ENCODE measurements at regions not wholly inside any gene's neighbourhood (a gene's known extent, or its start where the extent isn't known, plus 50 kb on each side); places are given as distances from the start of the nearest gene placed in this dataset.
A peak's percentile ranks its signal among the peaks of the same experiment; 100 is the strongest.
"Not testable (repeated sequence)": the region's sequence is repeated elsewhere in the genome, so short reads cannot be mapped to it uniquely, and the experiment has no call there.

GRCh38 chr6:167688123-167688522, 138.6 kb upstream of the AFDN start:
- no peak overlapping the region for H3K14ac ChIP-seq (ENCODE audit: low read length)
- H3K4me1 ChIP-seq (ENCODE audit: control insufficient read depth in 1 of 2, insufficient read depth in 2 of 2, low read length in 2 of 2): peaks cover 5 to 11% of the 10 kb centered on the region in 2 experiments
- H2AK5ac ChIP-seq (ENCODE audit: low read length): no peak overlapping the region
- H4K91ac ChIP-seq (ENCODE audit: low read depth, low read length): no peak overlapping the region
- H3K79me2 ChIP-seq (ENCODE audit: control insufficient read depth, insufficient read depth, low read length, poor library complexity): no peaks in the 10 kb centered on the region
- H3K9ac ChIP-seq (ENCODE audit: low read length): no peak overlapping the region
- H2BK5ac ChIP-seq (ENCODE audit: low read depth, low read length, poor library complexity): no peak overlapping the region
- H2BK12ac ChIP-seq (ENCODE audit: low read length): no peak overlapping the region
- peaks cover 4% of the 10 kb centered on the region for H3K79me1 ChIP-seq (ENCODE audit: low read length)
- H3K4me3 ChIP-seq (ENCODE audit: low read depth, low read length): no peak overlapping the region
- no peak overlapping the region for H2BK120ac ChIP-seq (ENCODE audit: insufficient read depth, low read length, poor library complexity)
- no peak overlapping the region for H3K27ac ChIP-seq (ENCODE audit: low read depth, low read length)
- no peak overlapping the region for H3K4ac ChIP-seq (ENCODE audit: low read depth, low read length)
- H3K18ac ChIP-seq (ENCODE audit: low read length): no peak overlapping the region
- no CpG with 5 or more reads among the region's 6 CpGs for WGBS (ENCODE audit: extremely low coverage, insufficient coverage, insufficient read length)
- no peaks in the 10 kb centered on the region for H3K36me3 ChIP-seq (ENCODE audit: control insufficient read depth in 1 of 2, insufficient read depth in 2 of 2, low read length in 2 of 2)
- H2AFZ ChIP-seq (ENCODE audit: insufficient read depth, low read length, poor library complexity): no peak overlapping the region
- H4K8ac ChIP-seq (ENCODE audit: low read depth, low read length): no peak overlapping the region
- no peak overlapping the region for H4K12ac ChIP-seq (ENCODE audit: low read depth, low read length)
- peaks cover 1% of the 10 kb centered on the region for H3K9me3 ChIP-seq (ENCODE audit: insufficient read depth, low read depth, low read length)
- H3K4me2 ChIP-seq (ENCODE audit: low read length): no peak overlapping the region
- no peaks in the 10 kb centered on the region for H3K27me3 ChIP-seq (ENCODE audit: insufficient read depth, low read length)
- no peak for DNase-seq
- no peak overlapping the region for H3K23ac ChIP-seq (ENCODE audit: low read length)

GRCh38 chr6:167689278-167689677, 137.4 kb upstream of the AFDN start:
- no peak overlapping the region for H3K14ac ChIP-seq (ENCODE audit: low read length)
- H3K9ac ChIP-seq (ENCODE audit: low read length): no peak overlapping the region
- no peak overlapping the region for H2BK120ac ChIP-seq (ENCODE audit: insufficient read depth, low read length, poor library complexity)
- no peaks in the 10 kb centered on the region for H3K79me2 ChIP-seq (ENCODE audit: control insufficient read depth, insufficient read depth, low read length, poor library complexity)
- H4K8ac ChIP-seq (ENCODE audit: low read depth, low read length): no peak overlapping the region
- no peaks in the 10 kb centered on the region for H3K36me3 ChIP-seq (ENCODE audit: control insufficient read depth in 1 of 2, insufficient read depth in 2 of 2, low read length in 2 of 2)
- H4K12ac ChIP-seq (ENCODE audit: low read depth, low read length): no peak overlapping the region
- H3K27ac ChIP-seq (ENCODE audit: low read depth, low read length): no peak overlapping the region
- no peak for DNase-seq
- no peaks in the 10 kb centered on the region for H3K27me3 ChIP-seq (ENCODE audit: insufficient read depth, low read length)
- no peak overlapping the region for H2AFZ ChIP-seq (ENCODE audit: insufficient read depth, low read length, poor library complexity)
- H3K4me1 ChIP-seq (ENCODE audit: control insufficient read depth in 1 of 2, insufficient read depth in 2 of 2, low read length in 2 of 2): peaks cover 0 to 6% of the 10 kb centered on the region in 2 experiments
- H3K79me1 ChIP-seq (ENCODE audit: low read length): peaks cover 2% of the 10 kb centered on the region
- no peak overlapping the region for H3K18ac ChIP-seq (ENCODE audit: low read length)
- WGBS (ENCODE audit: extremely low coverage, insufficient coverage, insufficient read length): no CpG with 5 or more reads among the region's 5 CpGs
- H3K9me3 ChIP-seq (ENCODE audit: insufficient read depth, low read depth, low read length): peaks cover 3% of the 10 kb centered on the region
- no peak overlapping the region for H2BK12ac ChIP-seq (ENCODE audit: low read length)
- no peak overlapping the region for H3K23ac ChIP-seq (ENCODE audit: low read length)
- H4K91ac ChIP-seq (ENCODE audit: low read depth, low read length): peak overlapping the region; percentile 2
- H3K4me3 ChIP-seq (ENCODE audit: low read depth, low read length): no peak overlapping the region
- no peak overlapping the region for H3K4ac ChIP-seq (ENCODE audit: low read depth, low read length)
- H2BK5ac ChIP-seq (ENCODE audit: low read depth, low read length, poor library complexity): no peak overlapping the region
- H3K4me2 ChIP-seq (ENCODE audit: low read length): no peak overlapping the region
- H2AK5ac ChIP-seq (ENCODE audit: low read length): no peak overlapping the region

GRCh38 chr6:167689751-167690150, 137.0 kb upstream of the AFDN start:
- H3K4me1 ChIP-seq (ENCODE audit: control insufficient read depth in 1 of 2, insufficient read depth in 2 of 2, low read length in 2 of 2): peaks cover 0 to 6% of the 10 kb centered on the region in 2 experiments
- no peaks in the 10 kb centered on the region for H3K36me3 ChIP-seq (ENCODE audit: control insufficient read depth in 1 of 2, insufficient read depth in 2 of 2, low read length in 2 of 2)
- peaks cover 2% of the 10 kb centered on the region for H3K79me1 ChIP-seq (ENCODE audit: low read length)
- H4K91ac ChIP-seq (ENCODE audit: low read depth, low read length): no peak overlapping the region
- no peak overlapping the region for H3K4me2 ChIP-seq (ENCODE audit: low read length)
- H3K79me2 ChIP-seq (ENCODE audit: control insufficient read depth, insufficient read depth, low read length, poor library complexity): no peaks in the 10 kb centered on the region
- H3K4ac ChIP-seq (ENCODE audit: low read depth, low read length): no peak overlapping the region
- no peak overlapping the region for H2AK5ac ChIP-seq (ENCODE audit: low read length)
- no CpG with 5 or more reads among the region's 6 CpGs for WGBS (ENCODE audit: extremely low coverage, insufficient coverage, insufficient read length)
- no peak overlapping the region for H2BK12ac ChIP-seq (ENCODE audit: low read length)
- no peak overlapping the region for H2BK120ac ChIP-seq (ENCODE audit: insufficient read depth, low read length, poor library complexity)
- no peak for DNase-seq
- H3K23ac ChIP-seq (ENCODE audit: low read length): no peak overlapping the region
- H4K12ac ChIP-seq (ENCODE audit: low read depth, low read length): no peak overlapping the region
- H3K9me3 ChIP-seq (ENCODE audit: insufficient read depth, low read depth, low read length): peaks cover 3% of the 10 kb centered on the region
- H3K27me3 ChIP-seq (ENCODE audit: insufficient read depth, low read length): no peaks in the 10 kb centered on the region
- H3K18ac ChIP-seq (ENCODE audit: low read length): no peak overlapping the region
- no peak overlapping the region for H3K4me3 ChIP-seq (ENCODE audit: low read depth, low read length)
- no peak overlapping the region for H4K8ac ChIP-seq (ENCODE audit: low read depth, low read length)
- no peak overlapping the region for H3K27ac ChIP-seq (ENCODE audit: low read depth, low read length)
- no peak overlapping the region for H2BK5ac ChIP-seq (ENCODE audit: low read depth, low read length, poor library complexity)
- no peak overlapping the region for H3K14ac ChIP-seq (ENCODE audit: low read length)
- H2AFZ ChIP-seq (ENCODE audit: insufficient read depth, low read length, poor library complexity): no peak overlapping the region
- H3K9ac ChIP-seq (ENCODE audit: low read length): no peak overlapping the region

- not testable (repeated sequence) for DNase-seq; H3K4me3 ChIP-seq (ENCODE audit: low read depth, low read length); H3K79me2 ChIP-seq (ENCODE audit: control insufficient read depth, insufficient read depth, low read length, poor library complexity); H3K18ac ChIP-seq (ENCODE audit: low read length); H3K23ac ChIP-seq (ENCODE audit: low read length); H2BK5ac ChIP-seq (ENCODE audit: low read depth, low read length, poor library complexity); H2AFZ ChIP-seq (ENCODE audit: insufficient read depth, low read length, poor library complexity); H4K8ac ChIP-seq (ENCODE audit: low read depth, low read length); H2BK120ac ChIP-seq (ENCODE audit: insufficient read depth, low read length, poor library complexity); H3K4ac ChIP-seq (ENCODE audit: low read depth, low read length); H3K9me3 ChIP-seq (ENCODE audit: insufficient read depth, low read depth, low read length); H2BK12ac ChIP-seq (ENCODE audit: low read length); H3K79me1 ChIP-seq (ENCODE audit: low read length); H3K9ac ChIP-seq (ENCODE audit: low read length); H3K27ac ChIP-seq (ENCODE audit: low read depth, low read length); H3K14ac ChIP-seq (ENCODE audit: low read length); H3K27me3 ChIP-seq (ENCODE audit: insufficient read depth, low read length); H2AK5ac ChIP-seq (ENCODE audit: low read length); H3K4me1 ChIP-seq (ENCODE audit: control insufficient read depth in 1 of 2, insufficient read depth in 2 of 2, low read length in 2 of 2); H4K12ac ChIP-seq (ENCODE audit: low read depth, low read length); H3K4me2 ChIP-seq (ENCODE audit: low read length); H3K36me3 ChIP-seq (ENCODE audit: control insufficient read depth in 1 of 2, insufficient read depth in 2 of 2, low read length in 2 of 2); H4K91ac ChIP-seq (ENCODE audit: low read depth, low read length)
- WGBS (ENCODE audit: extremely low coverage, insufficient coverage, insufficient read length): no CpG with 5 or more reads among the region's 14 CpGs
Measured at GRCh38 chr6:167690167-167690922, 136.4 kb upstream of the AFDN start.
